ENCODE measurements at regions not wholly inside any gene's neighbourhood (a gene's known extent, or its start where the extent isn't known, plus 50 kb on each side); places are given as distances from the start of the nearest gene placed in this dataset.

DNA sequence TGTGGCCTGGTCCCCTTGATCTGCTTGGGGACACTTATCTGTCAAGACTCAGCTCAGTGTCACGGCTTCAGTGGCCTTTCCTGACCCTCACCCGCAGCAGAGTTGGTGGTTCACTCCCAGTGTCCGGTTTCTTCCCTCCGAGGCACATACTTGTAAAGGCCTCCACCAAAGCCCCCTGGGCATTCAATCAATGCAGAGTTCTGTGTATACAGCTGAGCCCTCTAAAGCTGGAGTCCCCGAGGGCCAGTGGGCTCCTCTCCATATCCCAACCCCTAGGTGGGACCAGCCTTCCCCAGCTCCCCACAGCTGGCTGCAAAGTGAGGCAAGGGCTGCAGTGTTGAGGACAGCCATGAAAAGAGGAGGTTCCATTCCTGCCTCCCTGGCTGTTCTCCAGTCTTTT is 70.9 kb upstream of the RGMA start:
- no peak for DNase-seq (ENCODE audit: low read depth)
- no peak overlapping the region for H3K4me3 ChIP-seq (ENCODE audit: low read depth, low read length)
- TF ChIP-seq, protein P1, sequence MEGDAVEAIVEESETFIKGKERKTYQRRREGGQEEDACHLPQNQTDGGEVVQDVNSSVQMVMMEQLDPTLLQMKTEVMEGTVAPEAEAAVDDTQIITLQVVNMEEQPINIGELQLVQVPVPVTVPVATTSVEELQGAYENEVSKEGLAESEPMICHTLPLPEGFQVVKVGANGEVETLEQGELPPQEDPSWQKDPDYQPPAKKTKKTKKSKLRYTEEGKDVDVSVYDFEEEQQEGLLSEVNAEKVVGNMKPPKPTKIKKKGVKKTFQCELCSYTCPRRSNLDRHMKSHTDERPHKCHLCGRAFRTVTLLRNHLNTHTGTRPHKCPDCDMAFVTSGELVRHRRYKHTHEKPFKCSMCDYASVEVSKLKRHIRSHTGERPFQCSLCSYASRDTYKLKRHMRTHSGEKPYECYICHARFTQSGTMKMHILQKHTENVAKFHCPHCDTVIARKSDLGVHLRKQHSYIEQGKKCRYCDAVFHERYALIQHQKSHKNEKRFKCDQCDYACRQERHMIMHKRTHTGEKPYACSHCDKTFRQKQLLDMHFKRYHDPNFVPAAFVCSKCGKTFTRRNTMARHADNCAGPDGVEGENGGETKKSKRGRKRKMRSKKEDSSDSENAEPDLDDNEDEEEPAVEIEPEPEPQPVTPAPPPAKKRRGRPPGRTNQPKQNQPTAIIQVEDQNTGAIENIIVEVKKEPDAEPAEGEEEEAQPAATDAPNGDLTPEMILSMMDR (conservative IDR thresholded peaks at IDR 0.05; ENCODE audit: low read depth, low read length) = no peak

GRCh38 chr15:93158097-93158900 is 69.3 kb upstream of the RGMA start:
- TF ChIP-seq, protein P1 (conservative IDR thresholded peaks at IDR 0.05; ENCODE audit: low read depth, low read length) = no peak
- H3K4me3 ChIP-seq (ENCODE audit: low read depth, low read length) = no peak overlapping the region
- DNase-seq (ENCODE audit: low read depth) = no peak

- TF ChIP-seq, protein P1 (conservative IDR thresholded peaks at IDR 0.05; ENCODE audit: low read depth, low read length) = no peak
- no peak for DNase-seq (ENCODE audit: low read depth)
Measured at GRCh38 chr15:93154666-93155065, 65.7 kb upstream of the RGMA start.

DNA sequence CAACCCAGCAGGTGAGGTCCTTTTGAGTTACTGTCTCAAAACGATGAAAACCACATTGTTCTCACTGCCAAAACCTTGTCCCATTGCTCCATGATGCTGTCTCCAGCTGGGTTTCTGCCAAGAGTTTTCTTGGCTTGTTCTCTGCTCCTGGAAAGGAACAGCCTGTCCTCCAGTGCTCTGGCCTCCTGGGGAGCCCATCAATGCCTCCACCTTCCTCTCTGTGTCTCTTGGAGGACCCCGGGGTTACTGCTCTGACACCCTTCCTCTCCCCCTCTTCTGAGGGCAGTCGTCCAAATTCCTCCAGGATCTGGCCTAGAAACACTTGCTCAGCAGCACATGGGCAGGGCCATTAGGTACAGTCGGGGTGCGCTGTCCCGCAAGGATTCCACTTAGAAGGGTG is 63.9 kb upstream of the RGMA start:
- H3K4me3 ChIP-seq (ENCODE audit: low read depth, low read length) = no peak overlapping the region
- TF ChIP-seq, protein P1 (conservative IDR thresholded peaks at IDR 0.05; ENCODE audit: low read depth, low read length) = no peak
- DNase-seq (ENCODE audit: low read depth) = no peak

More at GRCh38 chr15:93154666-93155065, 65.7 kb upstream of the RGMA start:
- no peak overlapping the region for H3K4me3 ChIP-seq (ENCODE audit: low read depth, low read length)

GRCh38 chr15:93152360-93152759 is 63.3 kb upstream of the RGMA start:
- TF ChIP-seq, protein P1 (conservative IDR thresholded peaks at IDR 0.05; ENCODE audit: low read depth, low read length) = no peak
- DNase-seq (ENCODE audit: low read depth) = no peak
- H3K4me3 ChIP-seq (ENCODE audit: low read depth, low read length) = no peak overlapping the region

GRCh38 chr15:93150910-93151881 is 62.2 kb upstream of the RGMA start:
- no peak for DNase-seq (ENCODE audit: low read depth)
- no peak overlapping the region for H3K4me3 ChIP-seq (ENCODE audit: low read depth, low read length)
- TF ChIP-seq, protein P1 (conservative IDR thresholded peaks at IDR 0.05; ENCODE audit: low read depth, low read length) = no peak

All from epithelial cell of proximal tubule (primary cell).